Spleen (tissue), 11 donors: ENCODE measurements at regions not wholly inside any gene's neighbourhood (a gene's known extent, or its start where the extent isn't known, plus 50 kb on each side); places are given as distances from the start of the nearest gene placed in this dataset.

Experiments
- DNase-seq: peaks from one replicate; pipeline ENCODE4 v3.0.0-alpha.2; 2020
- H3K27ac ChIP-seq, 8 donors: fragments of 200-600 bp; sonication (generic) in 7 of 8; 1 replicate in 4 of 8; 2 replicates in 4 of 8; pipeline versions ENCODE4 v1.5.0 to v1.8.0; 2016 to 2021; ENCODE audit warnings: inconsistent platforms in 4 of 8, mild to moderate bottlenecking in 4 of 8, moderate library complexity in 1 of 8
- H3K27me3 ChIP-seq, 7 donors: fragments of 200-600 bp; sonication (generic) in 6 of 7; replicated peaks in 1 of 7; 1 replicate in 4 of 7; 2 replicates in 3 of 7; pipeline versions ENCODE4 v1.5.0 to v1.8.0; 2016 to 2021; ENCODE audit warnings: inconsistent platforms in 3 of 7, mild to moderate bottlenecking in 1 of 7
- H3K36me3 ChIP-seq, 6 donors: fragments of 200-600 bp; sonication (generic) in 5 of 6; 1 replicate in 4 of 6; 2 replicates in 2 of 6; pipeline versions ENCODE4 v1.5.0 to v1.8.0; 2016 to 2021; ENCODE audit warnings: inconsistent platforms in 2 of 6
- H3K4me1 ChIP-seq, 6 donors: fragments of 200-600 bp; sonication (generic) in 5 of 6; 1 replicate in 3 of 6; 2 replicates in 3 of 6; pipeline versions ENCODE4 v1.5.0 to v1.8.0; 2016 to 2021; ENCODE audit warnings: inconsistent platforms in 3 of 6
- H3K4me3 ChIP-seq, 8 donors: fragments of 200-600 bp; sonication (generic) in 7 of 8; 1 replicate in 4 of 8; 2 replicates in 4 of 8; pipeline versions ENCODE4 v1.5.0 to v1.8.0; 2016 to 2021; ENCODE audit warnings: inconsistent platforms in 4 of 8, mild to moderate bottlenecking in 4 of 8, moderate library complexity in 2 of 8
- H3K9me3 ChIP-seq, 8 donors: fragments of 200-600 bp; sonication (generic) in 7 of 8; 1 replicate in 4 of 8; 2 replicates in 4 of 8; pipeline versions ENCODE4 v1.5.0 to v1.8.0; 2016 to 2021; ENCODE audit warnings: inconsistent platforms in 4 of 8
- CTCF ChIP-seq, 11 experiments: fragments of 200-600 bp in 7 of 11; fragments of 450-650 bp in 4 of 11; sonication (generic) in 4 of 11; IDR thresholded peaks in 8 of 11; conservative IDR thresholded peaks in 3 of 11; 1 replicate in 7 of 11; 2 replicates in 4 of 11; pipeline versions ENCODE4 v1.4.0 to v1.8.0; 2016 to 2021; ENCODE audit warnings: antibody characterized with exemption in 11 of 11, inconsistent platforms in 4 of 11, mild to moderate bottlenecking in 1 of 11
- POLR2A ChIP-seq, 3 donors: fragments of 450-650 bp; IDR thresholded peaks; one replicate each; pipeline ENCODE4 v1.5.1; 2017; ENCODE audit warnings: antibody characterized with exemption in 3 of 3, mild to moderate bottlenecking in 1 of 3
- POLR2AphosphoS5 ChIP-seq, 3 donors: sonication (generic); formaldehyde crosslinking; IDR thresholded peaks; one replicate each; pipeline ENCODE4 v1.5.1; 2017; ENCODE audit warnings: antibody characterized with exemption in 3 of 3
- WGBS, 5 donors: extraction: QIAGEN DNeasy Blood & Tissue Kit in 3 of 5; methylation state at CpG; one replicate each; pipeline versions ENCODE4 v1.1.5 to v1.1.7; 2013 to 2018; 5-methylcytosine and 5-hydroxymethylcytosine counted together
- intact Hi-C: fragments of 100-400 bp; cut with DNase I; formaldehyde crosslinking; loops from one replicate; pipeline ENCODE4 v1.15.0; 2023; ENCODE audit warnings: low total_unique reads
- donor health status: healthy with polysubstance abuse.
- donor health status: DM: no; HTN: no; CAD: no; lungs with moderate emphysema.
- donor health status: DM: no; HTN: no; CAD: no.
- donor health status: Bipolar disorder and iron deficiency.
- donor health status: healthy.
- donor health status: DM: no; HTN: no; CAD: no.
- donor health status: DM: yes; HTN: yes; CAD: no.

GRCh38 chr2:49861821-49862220 lies 707.5 kb upstream of the FSHR start:
- Histone ChIP-seq H3K9me3 (no peaks in the 10 kb centered on the region), H3K4me1 (no peaks in the 10 kb centered on the region), H3K4me3 (no peak overlapping the region), H3K27me3 (no peaks in the 10 kb centered on the region), H3K27ac (no peak overlapping the region), H3K36me3 (no peaks in the 10 kb centered on the region)
- intact Hi-C loops = no loop called here
- TF ChIP-seq POLR2A (IDR thresholded peaks at IDR 0.05) (no peak), POLR2AphosphoS5 (IDR thresholded peaks at IDR 0.05) (no peak), CTCF (IDR thresholded peaks at IDR 0.05 in 8 of 11, conservative IDR thresholded peaks at IDR 0.05 in 3 of 11) (no peak)
- DNase-seq = no peak
- WGBS, 5 donors = 81 to 89% (median 86%) methylated on average over 2 of the region's 2 CpGs

GRCh38 chr2:49860834-49861233 lies 706.5 kb upstream of the FSHR start:
- TF ChIP-seq POLR2A (IDR thresholded peaks at IDR 0.05) (no peak), CTCF (IDR thresholded peaks at IDR 0.05 in 8 of 11, conservative IDR thresholded peaks at IDR 0.05 in 3 of 11) (no peak)
- intact Hi-C loops = no loop called here
- Histone ChIP-seq H3K4me1 (no peaks in the 10 kb centered on the region), H3K27ac (no peak overlapping the region), H3K36me3 (no peaks in the 10 kb centered on the region), H3K9me3 (no peaks in the 10 kb centered on the region), H3K27me3 (no peaks in the 10 kb centered on the region), H3K4me3 (no peak overlapping the region)
- WGBS, 5 donors = 79 to 92% (median 84%) methylated on average over 2 of the region's 2 CpGs
- no peak for DNase-seq

GRCh38 chr2:49860170-49860569 lies 705.9 kb upstream of the FSHR start:
- H3K27me3 ChIP-seq = no peaks in the 10 kb centered on the region
- no peak for TF ChIP-seq POLR2A (IDR thresholded peaks at IDR 0.05)
- no peak for TF ChIP-seq CTCF (IDR thresholded peaks at IDR 0.05 in 8 of 11, conservative IDR thresholded peaks at IDR 0.05 in 3 of 11)
- TF ChIP-seq POLR2AphosphoS5 (IDR thresholded peaks at IDR 0.05) = no peak
- intact Hi-C loops = no loop called here
- no peaks in the 10 kb centered on the region for H3K36me3 ChIP-seq
- no peaks in the 10 kb centered on the region for H3K9me3 ChIP-seq
- no peak for DNase-seq
- WGBS, 5 donors = 73 to 79% (median 75%) methylated on average over 2 of the region's 2 CpGs
- no peak overlapping the region for H3K27ac ChIP-seq
- no peak overlapping the region for H3K4me3 ChIP-seq
- no peaks in the 10 kb centered on the region for H3K4me1 ChIP-seq

DNA sequence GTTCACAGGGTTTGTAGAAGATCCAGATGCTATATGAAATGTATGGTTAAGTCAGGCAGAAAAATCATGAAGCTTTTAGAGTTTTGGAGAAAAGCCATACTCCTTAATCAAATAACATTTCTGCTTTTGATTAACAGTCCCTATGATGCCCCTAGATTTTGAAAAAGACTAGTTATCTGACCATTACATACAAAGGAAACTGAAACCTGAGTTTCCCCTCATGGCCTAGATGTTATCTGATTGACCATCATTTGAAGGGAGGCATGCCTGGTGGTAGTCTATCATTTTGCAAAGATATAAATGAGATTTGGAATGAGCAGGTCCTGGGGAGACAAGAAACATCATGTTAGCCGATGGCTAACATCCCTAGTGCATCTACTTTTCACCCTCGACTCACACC lies 704.3 kb upstream of the FSHR start:
- Histone ChIP-seq H3K27ac (no peak overlapping the region), H3K27me3 (no peaks in the 10 kb centered on the region), H3K4me3 (no peak overlapping the region), H3K9me3 (no peaks in the 10 kb centered on the region), H3K4me1 (no peaks in the 10 kb centered on the region), H3K36me3 (no peaks in the 10 kb centered on the region)
- WGBS, 5 donors = 54 to 83% (median 71%) methylated on average over 2 of the region's 2 CpGs
- DNase-seq = no peak
- intact Hi-C loops = no loop called here
- TF ChIP-seq POLR2A (IDR thresholded peaks at IDR 0.05) = no peak
- no peak for TF ChIP-seq POLR2AphosphoS5 (IDR thresholded peaks at IDR 0.05)
- TF ChIP-seq CTCF (IDR thresholded peaks at IDR 0.05 in 8 of 11, conservative IDR thresholded peaks at IDR 0.05 in 3 of 11) = no peak
